Thymus (tissue), 11 donors: ENCODE measurements at regions not wholly inside any gene's neighbourhood (a gene's known extent, or its start where the extent isn't known, plus 50 kb on each side); places are given as distances from the start of the nearest gene placed in this dataset.

Experiments used
- DNase-seq, 9 donors: peaks; one replicate each; pipeline ENCODE4 v3.0.0-alpha.2; 2013; ENCODE audit warnings: low spot score in 9 of 9, low read depth in 6 of 9, missing footprints in 1 of 9
- H3K27ac ChIP-seq, 2 donors: one replicate each; pipeline ENCODE4 v1.5.1; 2013; ENCODE audit warnings: control low read depth in 1 of 2, low read depth in 1 of 2, low read length in 1 of 2, mild to moderate bottlenecking in 1 of 2, moderate library complexity in 1 of 2
- H3K27me3 ChIP-seq, 2 donors: one replicate each; pipeline ENCODE4 v1.5.1; 2013; ENCODE audit warnings: low read length in 1 of 2; ENCODE audit not compliant: control insufficient read depth in 2 of 2, insufficient read depth in 1 of 2
- H3K36me3 ChIP-seq, 2 donors: one replicate each; pipeline ENCODE4 v1.5.1; 2013; ENCODE audit warnings: low read length in 1 of 2, mild to moderate bottlenecking in 1 of 2, moderate library complexity in 1 of 2; ENCODE audit not compliant: control insufficient read depth in 2 of 2, insufficient read depth in 2 of 2
- H3K4me1 ChIP-seq, 2 donors: one replicate each; pipeline ENCODE4 v1.5.1; 2013; ENCODE audit warnings: low read length in 2 of 2; ENCODE audit not compliant: control insufficient read depth in 2 of 2, insufficient read depth in 2 of 2
- H3K4me3 ChIP-seq, 2 donors: one replicate each; pipeline ENCODE4 v1.5.1; 2013; ENCODE audit warnings: low read length in 2 of 2, control low read depth in 1 of 2, mild to moderate bottlenecking in 1 of 2
- H3K9me3 ChIP-seq, 2 donors: one replicate each; pipeline ENCODE4 v1.5.1; 2013; ENCODE audit warnings: low read length in 1 of 2, mild to moderate bottlenecking in 1 of 2; ENCODE audit not compliant: control insufficient read depth in 2 of 2, insufficient read depth in 1 of 2
- WGBS: extraction: QIAGEN DNeasy Blood & Tissue Kit; methylation state at CpG from one replicate; pipeline ENCODE4 v1.1.7; 2013; 5-methylcytosine and 5-hydroxymethylcytosine counted together
- donor health status: healthy.

DNA sequence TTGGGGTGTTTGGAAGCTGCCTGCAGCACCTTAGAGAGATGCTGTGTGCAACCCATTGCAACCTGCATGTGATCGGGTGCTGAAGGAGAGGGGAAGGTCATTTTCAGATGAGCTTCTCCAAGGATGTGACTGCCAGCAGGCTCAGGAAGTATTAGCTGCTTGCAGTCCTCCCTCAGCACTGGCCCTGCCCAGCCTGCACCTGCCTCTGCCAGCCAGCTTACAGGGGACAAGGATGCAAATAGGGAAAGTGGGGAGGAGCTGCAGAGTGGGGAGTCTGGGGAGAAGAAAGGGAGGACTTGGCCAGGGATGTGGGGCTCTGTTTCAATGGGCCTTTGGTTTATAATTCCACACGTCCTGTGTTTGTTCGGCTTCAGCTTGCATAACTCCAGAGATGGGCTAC lies 254.5 kb downstream of the RRAGC start:
- H3K4me1 ChIP-seq, result no peaks in the 10 kb centered on the region
- no peak overlapping the region for H3K27ac ChIP-seq
- no peaks in the 10 kb centered on the region for H3K27me3 ChIP-seq
- H3K36me3 ChIP-seq, result no peaks in the 10 kb centered on the region
- H3K4me3 ChIP-seq, result no peak overlapping the region
- peaks cover 0 to 5% of the 10 kb centered on the region in 2 donors for H3K9me3 ChIP-seq
- DNase-seq, result no peak
- 95% methylated on average over 3 of the region's 3 CpGs for WGBS

DNA sequence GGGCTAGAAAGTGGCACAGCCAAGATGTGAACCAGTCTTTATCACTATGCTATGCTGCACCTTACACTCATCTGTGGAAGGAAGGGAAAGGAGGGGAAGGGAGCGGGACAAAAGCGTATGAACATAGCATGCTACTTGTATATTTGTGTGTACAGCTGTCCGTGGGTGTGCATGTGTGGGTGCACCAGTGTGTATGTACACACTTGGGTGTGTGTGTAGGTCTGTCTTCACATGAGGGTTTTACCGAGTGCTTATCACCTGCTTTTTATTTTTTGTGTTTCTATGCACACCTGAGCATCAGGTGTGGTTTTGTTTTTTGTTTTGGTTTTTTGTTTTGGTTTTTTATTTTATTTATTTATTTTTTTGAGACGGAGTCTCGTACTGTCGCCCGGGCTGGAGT lies 255.7 kb downstream of the RRAGC start:
- Histone ChIP-seq H3K4me3 (no peak overlapping the region), H3K9me3 (peaks cover 0 to 5% of the 10 kb centered on the region in 2 donors), H3K4me1 (no peaks in the 10 kb centered on the region), H3K36me3 (no peaks in the 10 kb centered on the region), H3K27ac (no peak overlapping the region), H3K27me3 (no peaks in the 10 kb centered on the region)
- no peak for DNase-seq
- WGBS, result 92% methylated on average over 8 of the region's 8 CpGs

DNA sequence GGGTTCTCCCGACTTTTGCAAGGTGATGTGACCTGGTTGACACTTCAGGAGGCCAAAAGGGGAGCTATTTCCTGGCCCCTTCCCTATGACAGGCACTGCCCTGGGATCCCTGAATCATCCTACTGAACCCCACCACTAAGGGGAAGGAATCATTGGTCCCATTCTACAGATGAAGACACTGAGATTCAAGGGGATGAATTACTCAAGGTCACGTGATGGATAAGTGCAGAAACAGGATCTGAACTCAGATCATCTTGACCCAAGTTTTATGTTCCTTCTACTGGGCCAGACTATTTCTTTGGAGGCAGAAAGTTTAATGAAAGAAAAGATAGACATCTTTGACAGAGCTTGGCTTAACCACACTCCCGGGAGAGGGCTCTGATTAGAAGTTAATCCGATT lies 258.7 kb downstream of the RRAGC start:
- no peak overlapping the region for H3K27ac ChIP-seq
- H3K4me1 ChIP-seq, result no peaks in the 10 kb centered on the region
- no peak overlapping the region for H3K4me3 ChIP-seq
- no peaks in the 10 kb centered on the region for H3K9me3 ChIP-seq
- no peaks in the 10 kb centered on the region for H3K27me3 ChIP-seq
- no peaks in the 10 kb centered on the region for H3K36me3 ChIP-seq
- WGBS, result 82% methylated on average over 4 of the region's 4 CpGs
- no peak for DNase-seq

DNA sequence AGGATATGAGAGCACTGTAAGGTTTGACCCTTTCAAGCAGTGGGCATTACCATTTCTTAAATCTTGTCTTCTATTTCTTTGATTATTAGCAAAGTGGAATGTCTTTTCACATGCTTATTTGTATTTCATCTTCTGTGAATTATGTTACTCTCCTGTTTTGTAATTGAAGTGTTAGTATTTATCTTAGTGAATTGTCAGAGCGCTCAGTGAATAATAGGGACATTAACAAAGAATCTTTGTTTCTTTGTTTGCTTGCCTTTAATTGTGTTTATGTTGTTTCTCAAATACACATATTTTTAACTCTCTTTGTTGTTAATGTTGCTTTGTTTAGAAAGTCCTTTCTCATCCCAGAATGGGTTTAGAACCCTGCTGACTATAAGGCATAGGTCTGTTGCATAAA lies 259.3 kb downstream of the RRAGC start:
- no peaks in the 10 kb centered on the region for H3K36me3 ChIP-seq
- no peak overlapping the region for H3K4me3 ChIP-seq
- 94% methylated on average over 1 of the region's 1 CpG for WGBS
- H3K4me1 ChIP-seq, result no peaks in the 10 kb centered on the region
- H3K27ac ChIP-seq, result no peak overlapping the region
- H3K9me3 ChIP-seq, result no peaks in the 10 kb centered on the region
- DNase-seq, result no peak
- H3K27me3 ChIP-seq, result no peaks in the 10 kb centered on the region

DNA sequence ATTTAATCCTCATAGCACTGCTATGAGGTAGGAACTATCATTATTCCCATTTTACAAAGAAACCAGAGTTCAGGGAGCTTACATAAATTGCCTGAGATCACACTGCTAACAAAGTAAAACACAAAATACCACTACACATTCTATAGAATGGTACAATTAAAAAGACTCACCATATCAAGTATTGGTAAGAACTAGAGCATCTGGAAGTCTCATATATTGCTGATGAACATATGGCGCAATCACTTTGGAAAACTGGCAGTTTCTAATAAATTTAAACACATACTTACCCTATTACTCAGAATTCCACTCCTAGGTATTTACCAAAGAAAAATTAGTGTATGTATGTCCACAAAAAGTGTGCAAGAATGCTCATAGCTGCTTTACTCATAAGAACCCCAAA lies 261.5 kb downstream of the RRAGC start:
- DNase-seq, result no peak
- Histone ChIP-seq H3K4me1 (no peaks in the 10 kb centered on the region), H3K36me3 (no peaks in the 10 kb centered on the region), H3K9me3 (no peaks in the 10 kb centered on the region), H3K27me3 (no peaks in the 10 kb centered on the region), H3K27ac (no peak overlapping the region), H3K4me3 (no peak overlapping the region)
- 96% methylated on average over 1 of the region's 1 CpG for WGBS

DNA sequence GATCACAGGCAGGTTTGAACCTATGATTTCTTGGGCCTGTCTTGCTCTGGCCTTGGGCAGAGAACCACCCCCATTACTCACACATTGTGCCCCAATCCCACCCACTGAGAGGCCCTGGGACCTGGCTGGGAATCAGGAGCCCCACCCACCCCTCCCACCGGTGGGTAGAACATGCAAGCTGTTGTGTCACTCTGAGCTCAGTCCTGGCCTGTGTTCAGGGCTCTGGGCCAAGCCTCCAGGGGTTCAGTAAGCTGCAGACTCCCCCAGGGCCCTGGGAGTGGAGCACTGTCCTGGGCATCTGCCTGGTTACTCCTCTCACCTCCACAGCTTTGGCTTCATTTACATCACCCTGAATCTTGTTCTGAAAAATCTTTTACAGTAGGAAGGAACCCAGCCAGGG lies 270.5 kb downstream of the RRAGC start:
- no peaks in the 10 kb centered on the region for H3K4me1 ChIP-seq
- H3K9me3 ChIP-seq, result no peaks in the 10 kb centered on the region
- DNase-seq, result no peak
- H3K27ac ChIP-seq, result no peak overlapping the region
- H3K27me3 ChIP-seq, result no peaks in the 10 kb centered on the region
- H3K4me3 ChIP-seq, result no peak overlapping the region
- WGBS, result 65% methylated on average over 1 of the region's 1 CpG
- H3K36me3 ChIP-seq, result no peaks in the 10 kb centered on the region

DNA sequence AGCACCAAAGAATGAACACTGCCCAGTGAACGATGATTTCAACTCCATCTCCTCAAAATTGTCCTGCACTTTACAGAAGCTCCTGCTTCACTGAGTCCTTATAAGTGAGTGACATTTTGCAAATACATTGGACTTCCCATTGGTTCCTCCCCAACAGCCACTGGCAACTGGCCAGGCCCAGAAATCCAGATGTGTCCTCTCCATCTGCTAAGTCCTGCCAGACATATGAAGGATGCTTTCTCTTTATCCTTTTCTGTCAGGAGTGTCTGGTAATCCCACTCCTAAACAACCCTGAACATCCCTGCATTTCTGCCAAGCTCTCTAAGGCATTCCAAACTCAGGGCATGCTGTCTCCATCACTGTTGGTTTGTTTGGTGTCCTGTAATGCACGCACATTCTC lies 271.8 kb downstream of the RRAGC start:
- DNase-seq, result no peak
- 95% methylated on average over 2 of the region's 2 CpGs for WGBS

DNA sequence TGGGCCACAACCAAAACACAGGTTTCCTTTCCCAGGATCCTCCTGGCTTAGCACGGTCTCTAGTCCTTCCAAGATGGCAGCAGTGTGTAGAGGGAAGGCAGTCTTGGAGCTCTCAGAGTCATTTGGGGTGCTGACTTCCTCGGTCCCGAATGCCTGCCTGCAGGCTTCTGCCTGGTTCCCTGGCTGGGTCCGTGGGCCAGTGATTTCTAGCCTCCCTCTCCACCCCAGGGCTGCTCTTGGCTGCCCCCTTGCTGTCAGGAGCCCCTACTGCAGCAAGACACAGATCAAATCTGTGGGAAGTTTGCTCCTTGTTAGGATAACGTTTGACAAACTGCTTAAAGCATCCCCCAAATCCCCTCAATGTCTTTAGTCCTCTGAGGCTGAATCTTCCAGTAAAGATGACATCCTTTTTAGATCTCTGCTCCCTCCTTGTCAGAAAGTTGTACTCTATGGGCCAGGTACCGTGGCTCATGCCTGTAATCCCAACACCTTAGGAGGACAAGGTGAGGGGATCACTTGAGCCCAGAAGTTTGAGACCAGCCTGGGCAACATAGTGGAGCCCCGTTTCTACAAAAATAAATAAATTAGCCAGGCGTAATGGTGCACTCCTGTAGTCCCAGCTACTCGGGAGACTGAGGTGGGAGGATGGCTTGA lies 272.5 kb downstream of the RRAGC start:
- H3K36me3 ChIP-seq, result no peaks in the 10 kb centered on the region
- no peaks in the 10 kb centered on the region for H3K4me1 ChIP-seq
- no peaks in the 10 kb centered on the region for H3K27me3 ChIP-seq
- H3K27ac ChIP-seq, result no peak overlapping the region
- 41% methylated on average over 9 of the region's 9 CpGs for WGBS
- no peaks in the 10 kb centered on the region for H3K9me3 ChIP-seq
- peak in 4 of 9 donors; percentile 7 to 28 (median 18) for DNase-seq
- no peak overlapping the region for H3K4me3 ChIP-seq

More for the DNA sequence above, 271.8 kb downstream of the RRAGC start:
- Histone ChIP-seq H3K4me1 (no peaks in the 10 kb centered on the region), H3K27me3 (no peaks in the 10 kb centered on the region), H3K27ac (no peak overlapping the region), H3K9me3 (no peaks in the 10 kb centered on the region), H3K4me3 (no peak overlapping the region), H3K36me3 (no peaks in the 10 kb centered on the region)

DNA sequence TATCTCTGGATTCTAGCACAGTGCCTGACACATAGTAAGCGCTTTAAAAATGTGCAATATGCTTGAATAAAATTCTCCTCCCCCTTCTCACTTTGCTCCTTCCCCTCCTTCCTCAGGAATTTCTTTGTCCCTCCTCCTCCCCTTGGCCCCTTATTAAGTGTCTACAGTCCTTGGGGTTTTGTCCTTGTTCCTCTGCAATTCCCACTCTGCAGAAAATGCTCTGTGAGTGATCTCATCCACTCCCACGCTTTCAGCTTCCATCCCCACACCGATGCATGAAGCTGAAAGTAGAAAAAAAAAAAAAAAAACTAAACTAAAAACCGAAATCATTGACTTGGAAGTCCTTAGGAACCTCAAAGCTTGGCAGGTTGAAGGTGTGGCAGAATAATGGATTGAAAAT lies 273.6 kb downstream of the RRAGC start:
- H3K36me3 ChIP-seq, result no peaks in the 10 kb centered on the region
- H3K27ac ChIP-seq, result no peak overlapping the region
- no peaks in the 10 kb centered on the region for H3K27me3 ChIP-seq
- H3K9me3 ChIP-seq, result no peaks in the 10 kb centered on the region
- no peak for DNase-seq
- WGBS, result 73% methylated on average over 4 of the region's 4 CpGs
- H3K4me3 ChIP-seq, result no peak overlapping the region
- no peaks in the 10 kb centered on the region for H3K4me1 ChIP-seq

DNA sequence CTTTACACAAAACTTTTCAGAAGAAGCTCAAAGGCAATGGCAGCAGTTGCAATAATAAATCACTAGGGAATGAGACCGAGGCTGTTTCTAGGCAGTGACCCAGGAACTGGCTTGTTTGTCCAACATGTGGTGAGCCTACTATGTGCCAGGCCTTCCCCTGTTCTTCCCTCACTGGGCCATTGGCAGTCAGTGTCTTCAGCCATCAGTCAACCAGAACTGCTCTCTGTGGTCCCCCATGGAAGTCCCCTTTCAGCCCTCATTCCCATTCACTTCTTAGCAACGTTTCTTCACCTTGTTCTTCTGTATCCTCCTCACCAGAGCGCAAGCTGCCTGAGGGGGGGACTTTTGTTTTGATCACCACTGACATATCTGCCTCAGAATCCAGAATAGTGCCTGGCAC lies 274.1 kb downstream of the RRAGC start:
- WGBS, result 59% methylated on average over 3 of the region's 3 CpGs
- DNase-seq, result no peak
- H3K27ac ChIP-seq, result no peak overlapping the region
- H3K4me3 ChIP-seq, result no peak overlapping the region
- H3K4me1 ChIP-seq, result no peaks in the 10 kb centered on the region
- H3K9me3 ChIP-seq, result no peaks in the 10 kb centered on the region
- no peaks in the 10 kb centered on the region for H3K36me3 ChIP-seq
- H3K27me3 ChIP-seq, result peaks cover 0 to under 1% of the 10 kb centered on the region in 2 donors
